Breast epithelium (tissue), 4 donors: ENCODE measurements at regions not wholly inside any gene's neighbourhood (a gene's known extent, or its start where the extent isn't known, plus 50 kb on each side); places are given as distances from the start of the nearest gene placed in this dataset.

ENCODE experiments used
- DNase-seq, 2 donors: peaks; one replicate each; pipeline ENCODE4 v3.0.0-alpha.2; 2019; ENCODE audit warnings: low spot score in 2 of 2
- H3K27ac ChIP-seq, 2 donors: fragments of 200-600 bp; sonication (generic) in 1 of 2; one replicate each; pipeline ENCODE4 v1.5.1; 2016 to 2019; ENCODE audit warnings: mild to moderate bottlenecking in 1 of 2
- H3K27me3 ChIP-seq, 2 donors: fragments of 200-600 bp; sonication (generic) in 1 of 2; one replicate each; pipeline versions ENCODE4 v1.5.1 to v1.6.0; 2017 to 2019; ENCODE audit warnings: control low read depth in 1 of 2, mild to moderate bottlenecking in 1 of 2
- H3K36me3 ChIP-seq: fragments of 200-600 bp; one replicate; pipeline ENCODE4 v1.5.1; 2019
- H3K4me1 ChIP-seq, 2 donors: fragments of 200-600 bp; sonication (generic); one replicate each; pipeline ENCODE4 v1.5.1; 2016 to 2019; ENCODE audit warnings: control low read depth in 1 of 2
- H3K4me3 ChIP-seq, 3 donors: fragments of 200-600 bp; sonication (generic); 1 replicate in 2 of 3; 2 replicates in 1 of 3; pipeline ENCODE4 v1.5.1; 2016 to 2019; ENCODE audit warnings: mild to moderate bottlenecking in 3 of 3, moderate library complexity in 2 of 3
- H3K9me3 ChIP-seq, 2 donors: fragments of 200-600 bp; sonication (generic) in 1 of 2; one replicate each; pipeline ENCODE4 v1.5.1; 2016 to 2019; ENCODE audit warnings: control low read depth in 1 of 2
- POLR2A ChIP-seq: fragments of 450-650 bp; IDR thresholded peaks from one replicate; pipeline ENCODE4 v1.6.1; 2016; ENCODE audit warnings: antibody characterized with exemption, mild to moderate bottlenecking, moderate library complexity
- POLR2AphosphoS5 ChIP-seq, 3 donors: sonication (generic); formaldehyde crosslinking; IDR thresholded peaks; one replicate each; pipeline ENCODE4 v1.6.1; 2017; ENCODE audit warnings: antibody characterized with exemption in 3 of 3
- intact Hi-C: fragments of 100-400 bp; cut with DNase I; formaldehyde crosslinking; loops from one replicate; pipeline ENCODE4 v1.15.1; 2023; ENCODE audit warnings: low total_unique reads
- TF ChIP-seq, protein P1 (sequence below), 3 donors: fragments of 450-650 bp; IDR thresholded peaks; one replicate each; pipeline ENCODE4 v1.5.1; 2016 to 2017; ENCODE audit warnings: antibody characterized with exemption in 3 of 3, mild to moderate bottlenecking in 3 of 3, moderate library complexity in 3 of 3

DNA sequence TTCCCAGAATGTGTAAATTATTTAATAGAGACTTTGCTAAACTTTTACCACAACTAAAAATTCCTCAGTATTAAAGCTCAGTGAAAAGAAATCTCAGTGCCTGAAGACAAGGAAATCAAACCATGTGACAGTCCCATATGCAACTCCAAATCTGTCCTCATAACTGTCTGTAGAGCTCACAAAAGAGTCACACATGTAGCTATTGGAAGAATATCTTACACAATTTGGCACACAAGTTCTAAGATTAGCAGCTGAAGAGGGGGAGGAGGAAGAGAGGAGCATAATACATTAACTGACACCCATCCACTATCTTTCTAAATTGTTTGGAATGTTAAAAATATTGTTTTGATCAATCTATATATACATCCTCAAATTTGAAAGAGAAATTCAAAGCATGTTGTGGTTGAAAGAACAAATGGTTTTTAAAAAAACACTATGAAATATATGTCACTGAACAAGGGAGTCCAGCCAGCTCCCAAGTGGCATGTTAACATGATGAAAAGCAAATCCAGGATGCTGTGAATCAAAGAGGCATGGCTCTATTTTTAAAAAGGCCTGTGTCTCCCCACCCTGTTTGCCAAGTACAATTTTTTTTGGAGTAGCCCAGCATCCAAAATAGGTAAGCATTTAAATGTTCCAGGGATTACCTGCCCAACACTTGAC is 126.3 kb upstream of the NANOGP8 start:
- no peak for DNase-seq
- TF ChIP-seq POLR2AphosphoS5 (IDR thresholded peaks at IDR 0.05) (no peak), POLR2A (no peak)
- TF ChIP-seq, protein P1, sequence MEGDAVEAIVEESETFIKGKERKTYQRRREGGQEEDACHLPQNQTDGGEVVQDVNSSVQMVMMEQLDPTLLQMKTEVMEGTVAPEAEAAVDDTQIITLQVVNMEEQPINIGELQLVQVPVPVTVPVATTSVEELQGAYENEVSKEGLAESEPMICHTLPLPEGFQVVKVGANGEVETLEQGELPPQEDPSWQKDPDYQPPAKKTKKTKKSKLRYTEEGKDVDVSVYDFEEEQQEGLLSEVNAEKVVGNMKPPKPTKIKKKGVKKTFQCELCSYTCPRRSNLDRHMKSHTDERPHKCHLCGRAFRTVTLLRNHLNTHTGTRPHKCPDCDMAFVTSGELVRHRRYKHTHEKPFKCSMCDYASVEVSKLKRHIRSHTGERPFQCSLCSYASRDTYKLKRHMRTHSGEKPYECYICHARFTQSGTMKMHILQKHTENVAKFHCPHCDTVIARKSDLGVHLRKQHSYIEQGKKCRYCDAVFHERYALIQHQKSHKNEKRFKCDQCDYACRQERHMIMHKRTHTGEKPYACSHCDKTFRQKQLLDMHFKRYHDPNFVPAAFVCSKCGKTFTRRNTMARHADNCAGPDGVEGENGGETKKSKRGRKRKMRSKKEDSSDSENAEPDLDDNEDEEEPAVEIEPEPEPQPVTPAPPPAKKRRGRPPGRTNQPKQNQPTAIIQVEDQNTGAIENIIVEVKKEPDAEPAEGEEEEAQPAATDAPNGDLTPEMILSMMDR (IDR thresholded peaks at IDR 0.05): no peak

GRCh38 chr15:35210370-35210769 is 125.3 kb upstream of the NANOGP8 start:
- no peaks in the 10 kb centered on the region for H3K9me3 ChIP-seq
- no peak overlapping the region for H3K27ac ChIP-seq
- TF ChIP-seq, protein P1 (IDR thresholded peaks at IDR 0.05): no peak
- TF ChIP-seq POLR2AphosphoS5 (IDR thresholded peaks at IDR 0.05) (no peak), POLR2A (no peak)
- H3K4me3 ChIP-seq: no peak overlapping the region
- H3K4me1 ChIP-seq: no peaks in the 10 kb centered on the region
- no peaks in the 10 kb centered on the region for H3K27me3 ChIP-seq
- H3K36me3 ChIP-seq: no peaks in the 10 kb centered on the region
- no peak for DNase-seq
- intact Hi-C loops: no loop called here

More for the DNA sequence above, 126.3 kb upstream of the NANOGP8 start:
- Histone ChIP-seq H3K27ac (no peak overlapping the region), H3K9me3 (no peaks in the 10 kb centered on the region), H3K4me3 (no peak overlapping the region), H3K36me3 (no peaks in the 10 kb centered on the region), H3K4me1 (no peaks in the 10 kb centered on the region), H3K27me3 (no peaks in the 10 kb centered on the region)
- intact Hi-C loops: no loop called here

DNA sequence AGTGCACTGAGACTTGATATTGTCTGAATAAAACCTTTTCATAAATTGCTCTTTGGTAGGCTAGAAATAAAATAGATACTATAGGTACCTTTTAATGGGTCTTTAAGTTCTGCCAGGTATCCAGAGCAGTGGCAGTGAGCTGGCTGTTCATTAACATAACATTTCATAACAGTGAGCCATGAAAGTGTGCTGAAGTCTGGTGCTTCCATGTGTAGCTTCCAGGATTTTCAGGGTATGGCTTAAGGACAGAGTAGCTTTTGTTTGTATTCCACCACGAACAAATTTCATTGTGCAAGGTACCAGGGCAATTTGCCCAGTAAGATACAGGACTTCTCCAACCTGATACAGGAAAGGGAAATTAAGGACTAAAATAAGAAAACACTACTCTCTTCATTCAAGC is 124.7 kb upstream of the NANOGP8 start:
- no peaks in the 10 kb centered on the region for H3K9me3 ChIP-seq
- DNase-seq: no peak
- H3K27me3 ChIP-seq: no peaks in the 10 kb centered on the region
- H3K27ac ChIP-seq: no peak overlapping the region
- H3K4me3 ChIP-seq: no peak overlapping the region
- no peaks in the 10 kb centered on the region for H3K36me3 ChIP-seq
- no peaks in the 10 kb centered on the region for H3K4me1 ChIP-seq
- intact Hi-C loops: no loop called here
- TF ChIP-seq, protein P1 (IDR thresholded peaks at IDR 0.05): no peak
- no peak for TF ChIP-seq POLR2A
- no peak for TF ChIP-seq POLR2AphosphoS5 (IDR thresholded peaks at IDR 0.05)

- Histone ChIP-seq H3K27me3 (no peaks in the 10 kb centered on the region), H3K4me1 (no peaks in the 10 kb centered on the region), H3K27ac (no peak overlapping the region), H3K9me3 (no peaks in the 10 kb centered on the region), H3K4me3 (no peak overlapping the region), H3K36me3 (no peaks in the 10 kb centered on the region)
- TF ChIP-seq, protein P1 (IDR thresholded peaks at IDR 0.05): no peak
- TF ChIP-seq POLR2AphosphoS5 (IDR thresholded peaks at IDR 0.05) (no peak), POLR2A (no peak)
- intact Hi-C loops: no loop called here
- DNase-seq: no peak
Measured at GRCh38 chr15:35208353-35208752, 123.3 kb upstream of the NANOGP8 start.

DNA sequence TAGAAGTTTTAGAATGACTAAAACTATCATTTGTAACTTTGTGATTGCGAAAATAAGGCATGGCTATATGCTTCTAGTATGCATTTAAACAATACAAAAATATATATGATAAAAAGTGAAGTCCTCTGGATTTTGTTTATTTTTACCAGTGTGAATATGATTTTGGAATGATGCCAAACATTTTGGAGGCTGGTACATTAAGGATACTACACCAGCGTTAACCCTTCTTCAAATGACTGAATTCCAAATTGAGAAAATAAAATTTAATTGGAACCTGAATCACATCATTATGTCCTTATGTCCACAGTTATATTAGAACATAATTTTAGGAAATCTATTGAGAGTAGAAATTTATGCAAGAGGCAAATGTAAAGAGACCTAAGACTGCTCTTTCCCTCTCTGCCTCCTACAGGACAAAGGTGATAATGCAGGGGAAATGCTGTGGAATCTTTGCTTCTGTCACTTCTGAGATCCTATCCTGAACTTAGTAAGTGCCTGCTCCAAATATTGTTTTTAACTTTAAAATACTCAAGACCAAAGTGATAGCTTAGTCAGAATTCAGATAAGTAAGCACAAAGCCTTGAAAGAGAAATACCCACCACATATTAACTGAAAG is 121.1 kb upstream of the NANOGP8 start:
- H3K27me3 ChIP-seq: no peaks in the 10 kb centered on the region
- TF ChIP-seq POLR2AphosphoS5 (IDR thresholded peaks at IDR 0.05): no peak
- no peak for TF ChIP-seq POLR2A
- TF ChIP-seq, protein P1 (IDR thresholded peaks at IDR 0.05): no peak
- H3K27ac ChIP-seq: no peak overlapping the region
- no peaks in the 10 kb centered on the region for H3K36me3 ChIP-seq
- H3K9me3 ChIP-seq: no peaks in the 10 kb centered on the region
- no peak for DNase-seq
- intact Hi-C loops: no loop called here
- H3K4me3 ChIP-seq: no peak overlapping the region
- no peaks in the 10 kb centered on the region for H3K4me1 ChIP-seq
